Dermis blood vessel endothelial cell (primary cell): ENCODE measurements at regions not wholly inside any gene's neighbourhood (a gene's known extent, or its start where the extent isn't known, plus 50 kb on each side); places are given as distances from the start of the nearest gene placed in this dataset.

Experiments
- DNase-seq: peaks from one replicate; pipeline ENCODE4 v3.0.0; 2010

GRCh38 chr12:105998561-105998960 lies 140.2 kb downstream of the NUAK1 start:
- no peak for DNase-seq

DNA sequence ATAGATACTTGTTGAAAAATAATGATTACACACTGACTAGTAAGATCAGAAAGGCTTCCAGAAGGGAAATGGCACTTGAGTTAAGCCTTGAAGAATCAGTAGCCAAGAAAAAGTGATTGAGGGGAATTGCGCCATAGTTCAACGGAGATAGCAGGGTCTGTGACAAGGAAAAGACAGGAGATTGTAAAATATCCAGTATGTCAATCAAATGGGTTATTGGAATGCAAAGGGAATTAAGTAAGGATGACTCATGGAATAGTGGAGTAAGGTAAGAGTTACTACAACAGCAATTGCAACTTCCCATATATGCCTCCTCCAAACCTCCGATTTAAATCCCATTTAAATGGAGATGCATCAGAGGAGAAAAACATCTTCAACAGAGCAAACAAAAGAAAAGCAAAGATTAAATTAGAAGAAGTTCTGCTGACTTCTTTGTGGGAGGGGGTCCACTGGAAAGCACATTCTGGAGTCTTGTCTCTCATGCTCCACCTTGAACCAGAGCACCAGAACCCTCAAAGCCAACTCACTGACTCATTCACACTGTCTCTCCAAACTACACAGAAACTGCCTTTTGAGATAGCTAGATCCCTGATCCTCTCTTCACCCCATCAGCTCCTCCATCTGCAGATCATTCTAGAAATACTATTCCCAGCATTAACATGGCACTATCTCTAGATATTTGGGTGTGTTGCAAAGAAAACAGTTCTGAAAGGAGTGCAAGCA lies 138.2 kb downstream of the NUAK1 start:
- DNase-seq: no peak

DNA sequence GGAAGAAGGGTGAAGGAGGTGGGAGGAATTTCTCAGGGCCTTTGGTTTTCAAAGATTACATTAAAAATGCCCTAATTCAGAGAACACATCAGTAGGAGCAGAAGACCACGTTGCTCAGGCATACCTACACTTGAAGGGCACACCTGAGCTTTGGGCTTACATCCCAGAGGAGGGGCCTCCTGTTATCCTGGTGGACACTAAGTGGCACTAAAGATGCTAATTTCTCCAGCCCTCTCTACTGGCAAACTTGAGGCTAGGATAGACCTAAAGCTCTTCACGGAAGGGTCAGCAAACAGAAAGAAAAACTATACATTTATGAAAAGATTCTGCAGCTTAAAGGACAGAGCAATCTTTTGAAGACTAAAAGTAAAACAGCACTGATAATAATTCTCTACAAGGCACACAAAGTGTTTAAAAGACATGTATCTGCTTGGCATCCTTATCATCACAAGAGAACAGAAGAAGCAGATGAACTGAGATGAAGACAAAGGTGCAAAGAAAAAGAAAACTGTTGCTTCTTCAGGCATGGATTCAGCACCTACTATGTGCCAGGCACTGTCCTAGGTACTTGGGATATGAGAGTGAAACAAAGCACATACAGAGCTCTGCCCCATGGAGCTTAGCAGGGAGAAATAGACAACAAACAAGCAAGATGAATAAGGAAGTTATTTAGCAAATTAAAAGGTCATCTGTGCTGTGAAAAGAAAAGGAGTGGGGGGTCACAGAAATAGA lies 137.5 kb downstream of the NUAK1 start:
- no peak for DNase-seq

DNA sequence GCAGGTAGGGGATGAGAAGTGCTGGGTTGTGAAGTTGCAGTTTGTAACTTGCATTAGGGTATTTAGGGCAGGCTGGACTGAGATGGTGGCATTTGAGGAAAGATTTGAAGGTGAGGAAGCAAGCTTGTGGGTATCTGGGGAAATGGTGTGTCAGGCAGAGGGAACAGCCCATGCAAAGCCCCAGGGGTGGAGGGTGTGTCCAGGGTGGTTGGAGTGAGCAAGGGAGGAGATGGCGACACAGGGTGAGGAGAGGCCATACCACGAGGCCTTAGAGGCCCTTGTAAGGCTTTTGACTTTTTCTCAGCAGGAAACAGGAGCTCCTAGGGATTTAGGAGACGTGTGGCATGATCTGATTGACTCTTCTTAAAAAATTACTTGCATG lies 136.9 kb downstream of the NUAK1 start:
- no peak for DNase-seq

- no peak for DNase-seq
Measured at GRCh38 chr12:106003297-106003696, 135.5 kb downstream of the NUAK1 start.

DNA sequence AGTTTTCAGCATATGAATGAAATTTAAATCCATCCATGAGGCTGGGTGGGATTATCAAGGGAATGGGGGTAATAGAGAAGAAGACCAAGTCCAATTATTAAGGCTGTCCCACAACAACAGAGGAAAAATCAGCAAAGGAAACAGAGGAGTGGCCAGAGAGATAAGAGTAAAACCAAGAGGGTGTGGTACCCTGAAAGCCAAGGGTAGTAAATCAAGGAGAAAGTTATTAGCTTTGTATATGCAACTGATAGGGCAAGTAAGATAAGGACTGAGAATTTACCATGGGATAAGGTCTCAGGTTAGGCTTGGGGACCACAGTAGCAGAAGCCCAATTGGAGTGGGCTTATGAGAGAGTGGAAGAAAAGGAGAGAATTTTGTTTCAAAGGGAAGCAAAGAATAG lies 134.5 kb downstream of the NUAK1 start:
- no peak for DNase-seq

- DNase-seq: no peak
Measured at GRCh38 chr12:106006382-106006781, 132.4 kb downstream of the NUAK1 start.

GRCh38 chr12:106006940-106007339 lies 131.8 kb downstream of the NUAK1 start:
- no peak for DNase-seq

DNA sequence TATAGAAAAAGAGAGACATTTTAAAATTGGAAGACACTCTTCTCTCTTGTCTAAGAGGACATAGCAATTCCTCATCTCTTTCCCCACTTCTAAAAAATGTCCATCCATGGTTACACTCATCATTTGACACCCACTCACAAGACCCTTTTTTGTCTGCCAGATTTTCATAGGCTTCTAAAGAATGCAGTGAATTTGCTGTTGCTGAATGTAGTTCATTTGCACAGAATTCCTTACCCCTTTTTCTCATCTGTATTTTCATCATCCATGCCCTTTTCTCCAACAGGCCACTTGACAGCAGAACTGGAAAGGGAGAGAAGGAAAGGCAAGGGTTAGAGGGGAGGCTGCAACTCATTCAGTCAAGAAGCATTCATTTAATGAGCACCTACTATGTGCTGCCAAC lies 128.0 kb downstream of the NUAK1 start:
- no peak for DNase-seq
